Neural cell (in vitro differentiated cells): ENCODE measurements at regions not wholly inside any gene's neighbourhood (a gene's known extent, or its start where the extent isn't known, plus 50 kb on each side); places are given as distances from the start of the nearest gene placed in this dataset.
A peak's percentile ranks its signal among the peaks of the same experiment; 100 is the strongest.

Experiments
- H2AFZ ChIP-seq: fragments of 200-600, 300-800 bp; sonication (generic), shearing (Covaris generic); 2 replicates; pipeline ENCODE4 v1.6.0; 2014; ENCODE audit warnings: low read depth, mild to moderate bottlenecking, antibody characterized with exemption, low read length, moderate library complexity
- H3F3A ChIP-seq: fragments of 200-600 bp; shearing (Covaris generic); 2 replicates; pipeline ENCODE4 v1.6.1; 2016; ENCODE audit warnings: mild to moderate bottlenecking, moderate library complexity, mixed read lengths, antibody characterized with exemption, low read length; ENCODE audit not compliant: insufficient read depth, poor library complexity, severe bottlenecking
- H3K27ac ChIP-seq: fragments of 200-600, 300-800 bp; sonication (generic), shearing (Covaris generic); 2 replicates; pipeline ENCODE4 v1.5.1; 2014; ENCODE audit warnings: mild to moderate bottlenecking, low read length, moderate library complexity
- H3K27me3 ChIP-seq: fragments of 300-800, 200-600 bp; sonication (generic), shearing (Covaris generic); 2 replicates; pipeline ENCODE4 v1.6.0; 2014; ENCODE audit warnings: mild to moderate bottlenecking, low read depth, low read length, moderate library complexity; ENCODE audit not compliant: insufficient read depth
- H3K36me3 ChIP-seq: fragments of 300-800, 200-600 bp; sonication (generic), shearing (Covaris generic); 2 replicates; pipeline ENCODE4 v1.5.1; 2014; ENCODE audit warnings: mild to moderate bottlenecking, antibody characterized with exemption, low read length, moderate library complexity; ENCODE audit not compliant: insufficient read depth
- H3K4me2 ChIP-seq: fragments of 300-800, 200-600 bp; sonication (generic), shearing (Covaris generic); 2 replicates; pipeline ENCODE4 v1.6.0; 2014; ENCODE audit warnings: mild to moderate bottlenecking, low read length
- H3K4me3 ChIP-seq: fragments of 300-800, 200-600 bp; sonication (generic), shearing (Covaris generic); 2 replicates; pipeline ENCODE4 v1.5.1; 2014; ENCODE audit warnings: mild to moderate bottlenecking, low read length, moderate library complexity
- H3K79me2 ChIP-seq: fragments of 200-600 bp; shearing (Covaris generic); replicated peaks from 2 replicates; pipeline ENCODE4 v1.6.0; 2014; ENCODE audit warnings: mild to moderate bottlenecking, low read length, moderate library complexity; ENCODE audit not compliant: insufficient read depth
- H3K9ac ChIP-seq: fragments of 300-800, 200-600 bp; sonication (generic), shearing (Covaris generic); 2 replicates; pipeline ENCODE4 v1.6.1; 2016; ENCODE audit warnings: mild to moderate bottlenecking, low read length, mixed read lengths
- H3K9me2 ChIP-seq: fragments of 200-600 bp; shearing (Covaris generic); 2 replicates; pipeline ENCODE4 v1.6.1; 2016; ENCODE audit warnings: mild to moderate bottlenecking, low read length, mixed read lengths; ENCODE audit not compliant: insufficient read depth
- H3K9me3 ChIP-seq: fragments of 200-600, 300-800 bp; sonication (generic), shearing (Covaris generic); 2 replicates; pipeline ENCODE4 v1.6.1; 2016; ENCODE audit warnings: mild to moderate bottlenecking, mixed run types, low read length, moderate library complexity, mixed read lengths
- H4K20me1 ChIP-seq: fragments of 200-600 bp; shearing (Covaris generic); 2 replicates; pipeline ENCODE4 v1.6.1; 2016; ENCODE audit warnings: mild to moderate bottlenecking, mixed run types; ENCODE audit not compliant: insufficient read depth
- EP300 ChIP-seq: fragments of 450-650 bp; conservative IDR thresholded peaks from 2 replicates; pipeline ENCODE4 v1.6.1; 2014; ENCODE audit warnings: antibody characterized with exemption, mild to moderate bottlenecking, moderate library complexity; ENCODE audit not compliant: poor library complexity, severe bottlenecking
- EZH2 ChIP-seq: fragments of 200-600, 300-800 bp; shearing (Covaris generic), sonication (generic); IDR thresholded peaks from 2 replicates; pipeline ENCODE4 v1.6.1; 2014; ENCODE audit warnings: antibody characterized with exemption, low read length, borderline replicate concordance, mild to moderate bottlenecking; ENCODE audit not compliant: insufficient read depth, poor library complexity, severe bottlenecking
- MXI1 ChIP-seq: fragments of 450-650 bp; conservative IDR thresholded peaks from 2 replicates; pipeline ENCODE4 v1.6.1; 2014; ENCODE audit warnings: antibody characterized with exemption, mild to moderate bottlenecking; ENCODE audit not compliant: poor library complexity, severe bottlenecking
- POLR2AphosphoS5 ChIP-seq: IDR thresholded peaks from 2 replicates; pipeline ENCODE4 v1.6.1; 2012
- RAD21 ChIP-seq: fragments of 450-650 bp; conservative IDR thresholded peaks from 2 replicates; pipeline ENCODE4 v1.6.1; 2014; ENCODE audit warnings: antibody characterized with exemption, mild to moderate bottlenecking, moderate library complexity
- SMC3 ChIP-seq: fragments of 450-650 bp; conservative IDR thresholded peaks from 2 replicates; pipeline ENCODE4 v1.6.1; 2014; ENCODE audit warnings: antibody characterized with exemption, mild to moderate bottlenecking, moderate library complexity; ENCODE audit not compliant: poor library complexity
- TAF1 ChIP-seq: IDR thresholded peaks from 2 replicates; pipeline ENCODE4 v1.6.1; 2012; ENCODE audit warnings: low read depth
- TF ChIP-seq, protein P1 (sequence below): IDR thresholded peaks from 2 replicates; pipeline ENCODE4 v1.6.1; 2012; ENCODE audit warnings: borderline replicate concordance
- TF ChIP-seq, protein P2 (sequence below): fragments of 450-650 bp; IDR thresholded peaks from 2 replicates; pipeline ENCODE4 v1.5.1; 2014; ENCODE audit warnings: antibody characterized with exemption, mild to moderate bottlenecking, moderate library complexity; ENCODE audit not compliant: poor library complexity, severe bottlenecking

- Histone ChIP-seq H3K9me2 (no peaks in the 10 kb centered on the region), H3K4me2 (no peak overlapping the region), H3K27me3 (no peaks in the 10 kb centered on the region), H3K79me2 (no peaks in the 10 kb centered on the region), H2AFZ (no peak overlapping the region), H3K9ac (no peak overlapping the region), H3K36me3 (no peaks in the 10 kb centered on the region), H4K20me1 (no peaks in the 10 kb centered on the region), H3K4me3 (no peak overlapping the region), H3K27ac (no peak overlapping the region), H3F3A (no peaks in the 10 kb centered on the region), H3K9me3 (no peaks in the 10 kb centered on the region)
- no peak for TF ChIP-seq SMC3
Observed at GRCh38 chr9:129397335-129397734, 219.3 kb upstream of the IER5L start.

GRCh38 chr9:129396365-129396708 lies 218.3 kb upstream of the IER5L start:
- H3K4me2 ChIP-seq: no peak overlapping the region
- no peaks in the 10 kb centered on the region for H3K79me2 ChIP-seq
- H3F3A ChIP-seq: no peaks in the 10 kb centered on the region
- H3K9ac ChIP-seq: no peak overlapping the region
- H3K27ac ChIP-seq: no peak overlapping the region
- H3K4me3 ChIP-seq: no peak overlapping the region
- no peak for TF ChIP-seq SMC3
- no peak for TF ChIP-seq POLR2AphosphoS5
- TF ChIP-seq RAD21: no peak
- no peak for TF ChIP-seq EZH2
- no peak for TF ChIP-seq EP300
- TF ChIP-seq, protein P1, sequence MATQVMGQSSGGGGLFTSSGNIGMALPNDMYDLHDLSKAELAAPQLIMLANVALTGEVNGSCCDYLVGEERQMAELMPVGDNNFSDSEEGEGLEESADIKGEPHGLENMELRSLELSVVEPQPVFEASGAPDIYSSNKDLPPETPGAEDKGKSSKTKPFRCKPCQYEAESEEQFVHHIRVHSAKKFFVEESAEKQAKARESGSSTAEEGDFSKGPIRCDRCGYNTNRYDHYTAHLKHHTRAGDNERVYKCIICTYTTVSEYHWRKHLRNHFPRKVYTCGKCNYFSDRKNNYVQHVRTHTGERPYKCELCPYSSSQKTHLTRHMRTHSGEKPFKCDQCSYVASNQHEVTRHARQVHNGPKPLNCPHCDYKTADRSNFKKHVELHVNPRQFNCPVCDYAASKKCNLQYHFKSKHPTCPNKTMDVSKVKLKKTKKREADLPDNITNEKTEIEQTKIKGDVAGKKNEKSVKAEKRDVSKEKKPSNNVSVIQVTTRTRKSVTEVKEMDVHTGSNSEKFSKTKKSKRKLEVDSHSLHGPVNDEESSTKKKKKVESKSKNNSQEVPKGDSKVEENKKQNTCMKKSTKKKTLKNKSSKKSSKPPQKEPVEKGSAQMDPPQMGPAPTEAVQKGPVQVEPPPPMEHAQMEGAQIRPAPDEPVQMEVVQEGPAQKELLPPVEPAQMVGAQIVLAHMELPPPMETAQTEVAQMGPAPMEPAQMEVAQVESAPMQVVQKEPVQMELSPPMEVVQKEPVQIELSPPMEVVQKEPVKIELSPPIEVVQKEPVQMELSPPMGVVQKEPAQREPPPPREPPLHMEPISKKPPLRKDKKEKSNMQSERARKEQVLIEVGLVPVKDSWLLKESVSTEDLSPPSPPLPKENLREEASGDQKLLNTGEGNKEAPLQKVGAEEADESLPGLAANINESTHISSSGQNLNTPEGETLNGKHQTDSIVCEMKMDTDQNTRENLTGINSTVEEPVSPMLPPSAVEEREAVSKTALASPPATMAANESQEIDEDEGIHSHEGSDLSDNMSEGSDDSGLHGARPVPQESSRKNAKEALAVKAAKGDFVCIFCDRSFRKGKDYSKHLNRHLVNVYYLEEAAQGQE: no peak
- TF ChIP-seq TAF1: no peak
- no peak for TF ChIP-seq MXI1
- TF ChIP-seq, protein P2, sequence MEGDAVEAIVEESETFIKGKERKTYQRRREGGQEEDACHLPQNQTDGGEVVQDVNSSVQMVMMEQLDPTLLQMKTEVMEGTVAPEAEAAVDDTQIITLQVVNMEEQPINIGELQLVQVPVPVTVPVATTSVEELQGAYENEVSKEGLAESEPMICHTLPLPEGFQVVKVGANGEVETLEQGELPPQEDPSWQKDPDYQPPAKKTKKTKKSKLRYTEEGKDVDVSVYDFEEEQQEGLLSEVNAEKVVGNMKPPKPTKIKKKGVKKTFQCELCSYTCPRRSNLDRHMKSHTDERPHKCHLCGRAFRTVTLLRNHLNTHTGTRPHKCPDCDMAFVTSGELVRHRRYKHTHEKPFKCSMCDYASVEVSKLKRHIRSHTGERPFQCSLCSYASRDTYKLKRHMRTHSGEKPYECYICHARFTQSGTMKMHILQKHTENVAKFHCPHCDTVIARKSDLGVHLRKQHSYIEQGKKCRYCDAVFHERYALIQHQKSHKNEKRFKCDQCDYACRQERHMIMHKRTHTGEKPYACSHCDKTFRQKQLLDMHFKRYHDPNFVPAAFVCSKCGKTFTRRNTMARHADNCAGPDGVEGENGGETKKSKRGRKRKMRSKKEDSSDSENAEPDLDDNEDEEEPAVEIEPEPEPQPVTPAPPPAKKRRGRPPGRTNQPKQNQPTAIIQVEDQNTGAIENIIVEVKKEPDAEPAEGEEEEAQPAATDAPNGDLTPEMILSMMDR: no peak
- H3K9me2 ChIP-seq: no peaks in the 10 kb centered on the region
- H2AFZ ChIP-seq: no peak overlapping the region
- no peaks in the 10 kb centered on the region for H3K9me3 ChIP-seq
- no peaks in the 10 kb centered on the region for H3K27me3 ChIP-seq
- no peaks in the 10 kb centered on the region for H3K36me3 ChIP-seq
- H4K20me1 ChIP-seq: no peaks in the 10 kb centered on the region

- Histone ChIP-seq H3F3A (no peaks in the 10 kb centered on the region), H3K36me3 (no peaks in the 10 kb centered on the region), H3K4me2 (no peak overlapping the region), H3K9me2 (no peaks in the 10 kb centered on the region), H3K27me3 (no peaks in the 10 kb centered on the region), H3K79me2 (no peaks in the 10 kb centered on the region), H3K27ac (peak overlapping the region; percentile 91), H3K4me3 (no peak overlapping the region), H3K9ac (no peak overlapping the region), H4K20me1 (no peaks in the 10 kb centered on the region), H3K9me3 (no peaks in the 10 kb centered on the region), H2AFZ (no peak overlapping the region)
- TF ChIP-seq MXI1 (no peak), EP300 (no peak), SMC3 (no peak), POLR2AphosphoS5 (no peak), TAF1 (no peak), EZH2 (no peak), RAD21 (no peak)
- TF ChIP-seq, protein P1: no peak
- TF ChIP-seq, protein P2: no peak
Observed at GRCh38 chr9:129395633-129396364, 217.7 kb upstream of the IER5L start.
